Left ventricle myocardium superior (tissue), 1 donor: ENCODE measurements at regions not wholly inside any gene's neighbourhood (a gene's known extent, or its start where the extent isn't known, plus 50 kb on each side); places are given as distances from the start of the nearest gene placed in this dataset.
A peak's percentile ranks its signal among the peaks of the same experiment; 100 is the strongest.

Experiments
- ATAC-seq: fragments of 200-7000 bp; cut with Tn5 transposase; one replicate; pipeline ENCODE4 v1.9.1; 2020; ENCODE audit warnings: mild to moderate bottlenecking, moderate library complexity
- DNase-seq: peaks from one replicate; pipeline ENCODE4 v3.0.0-alpha.2; 2020
- intact Hi-C: fragments of 100-400 bp; cut with micrococcal nuclease; formaldehyde crosslinking; loops from one replicate; pipeline ENCODE4 v1.11.0; 2022
- donor health status: DM: no; HTN: yes; CAD: no; lungs with severe emphysema.

- DNase-seq (no peak), ATAC-seq (no peak)
- intact Hi-C loops = no loop called here
Measured at GRCh38 chr1:5318143-5318816, 663.9 kb downstream of the AJAP1 start.

DNA sequence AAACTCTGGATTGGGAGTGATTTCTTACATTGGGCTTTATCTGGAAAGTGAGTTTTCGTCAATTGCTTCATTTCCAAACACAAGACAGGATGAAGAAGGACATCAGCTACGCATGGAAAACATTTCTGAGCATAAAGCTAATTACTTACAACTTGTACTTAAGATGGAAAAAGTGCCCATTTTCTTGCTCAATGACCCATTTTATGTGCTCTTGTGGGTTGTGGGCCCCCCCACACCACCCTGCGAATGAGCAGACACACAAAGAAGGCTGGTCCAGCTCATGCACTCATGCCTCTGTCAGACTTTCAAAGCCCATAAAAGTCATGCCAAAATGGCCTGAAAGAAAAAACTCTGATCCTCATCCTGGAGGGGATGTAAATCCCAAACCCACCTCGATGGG lies 663.0 kb downstream of the AJAP1 start:
- ATAC-seq (no peak), DNase-seq (no peak)
- intact Hi-C loops = no loop called here

- no peak for DNase-seq
- no peak for ATAC-seq
- intact Hi-C loops = no loop called here
Measured at GRCh38 chr1:5312862-5313261, 658.5 kb downstream of the AJAP1 start.

- ATAC-seq (no peak), DNase-seq (no peak)
- intact Hi-C loops = no loop called here
Measured at GRCh38 chr1:5312293-5312674, 657.9 kb downstream of the AJAP1 start.

DNA sequence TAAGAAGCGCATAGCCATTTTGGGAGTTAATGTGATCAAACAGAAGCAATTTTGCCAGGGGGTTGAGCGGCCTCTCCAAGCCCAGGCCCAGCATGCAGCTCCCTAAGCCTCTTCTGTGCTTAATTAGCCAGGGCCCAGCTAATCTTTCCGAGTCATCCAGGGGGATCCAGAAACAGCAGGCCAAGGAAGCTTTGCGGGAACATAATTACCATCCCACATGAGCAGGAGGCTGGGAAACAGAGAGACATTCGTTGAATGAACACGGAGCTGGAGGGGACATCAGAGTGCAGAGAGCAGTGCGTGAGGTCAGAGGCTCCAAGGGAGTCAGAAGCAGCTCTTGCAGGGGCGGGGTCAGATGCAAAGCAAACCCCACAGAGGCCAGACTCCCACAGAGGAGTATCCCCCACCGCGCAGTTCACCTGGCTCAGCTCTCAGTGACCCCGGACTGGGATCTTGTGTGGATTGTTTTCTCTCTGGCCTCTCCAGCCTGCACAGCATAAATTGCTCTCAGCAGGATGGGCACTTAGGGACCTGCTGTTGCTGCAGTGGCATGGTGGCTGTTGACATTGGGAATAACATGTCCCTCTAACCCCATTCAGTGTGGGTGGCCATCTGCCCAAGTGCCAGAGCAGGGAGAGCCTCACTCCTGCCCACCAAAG lies 657.4 kb downstream of the AJAP1 start:
- intact Hi-C loops = no loop called here
- DNase-seq (no peak), ATAC-seq (no peak)

DNA sequence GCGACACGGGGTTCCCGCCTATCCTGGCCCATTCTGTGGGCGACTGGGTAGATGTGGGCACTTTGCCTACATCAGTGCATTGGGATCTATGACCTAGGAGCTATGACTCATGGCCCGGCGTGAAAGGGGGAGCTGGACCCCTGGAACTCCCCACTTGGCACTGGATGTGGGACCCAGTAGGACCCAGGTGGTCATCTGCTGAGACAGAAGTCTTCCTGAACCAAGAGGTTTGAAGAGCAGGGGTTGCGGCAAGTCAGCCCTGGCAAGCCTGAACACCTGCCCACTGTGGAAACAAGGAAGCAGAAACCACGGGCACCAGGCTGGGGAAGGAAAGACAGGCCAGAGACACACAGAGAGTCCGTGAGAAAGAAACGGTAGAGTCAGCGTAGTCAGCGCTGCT lies 656.7 kb downstream of the AJAP1 start:
- no peak for DNase-seq
- intact Hi-C loops = no loop called here
- no peak for ATAC-seq

DNA sequence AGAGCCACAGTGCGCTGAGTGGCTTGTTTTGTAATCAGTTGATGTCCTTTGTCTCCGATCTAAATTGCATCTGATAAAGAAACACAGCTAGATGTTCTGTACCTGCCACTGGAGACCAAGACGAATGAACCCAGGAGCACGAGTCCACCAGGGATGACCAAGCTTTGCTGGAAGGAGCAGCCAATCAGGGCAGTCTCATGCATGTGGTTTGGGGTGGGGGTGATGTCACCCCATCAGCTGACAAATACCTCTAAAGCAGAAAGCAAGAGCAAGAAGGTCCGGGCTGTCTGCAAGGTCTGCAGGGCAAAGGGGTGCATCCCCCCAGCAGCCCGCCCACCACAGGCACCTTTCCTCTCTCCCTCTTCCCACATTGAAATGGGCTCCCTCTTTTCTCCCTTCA lies 653.8 kb downstream of the AJAP1 start:
- intact Hi-C loops = no loop called here
- no peak for DNase-seq
- ATAC-seq = no peak

GRCh38 chr1:5304702-5305101 lies 650.3 kb downstream of the AJAP1 start:
- ATAC-seq (no peak), DNase-seq (no peak)
- intact Hi-C loops = no loop called here

DNA sequence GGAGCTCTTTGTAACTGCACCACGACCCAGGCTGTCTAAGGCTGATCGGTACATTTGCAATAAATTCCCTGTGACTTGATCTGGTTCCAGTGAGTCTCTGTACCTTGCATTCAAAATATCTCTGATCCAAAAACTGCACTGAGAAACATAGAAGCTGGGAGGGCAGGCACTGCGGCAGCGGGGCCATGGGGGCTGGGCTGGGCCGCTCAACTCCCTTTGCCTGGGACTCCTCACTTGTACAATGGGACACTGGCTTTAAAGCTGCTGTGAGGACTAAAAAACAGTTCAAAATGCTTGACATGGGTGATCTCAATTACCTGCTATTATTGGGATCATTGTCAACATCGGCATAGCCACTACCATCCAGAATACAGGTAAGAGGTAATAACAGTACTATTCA lies 644.0 kb downstream of the AJAP1 start:
- no peak for ATAC-seq
- no peak for DNase-seq
- intact Hi-C loops = no loop called here

DNA sequence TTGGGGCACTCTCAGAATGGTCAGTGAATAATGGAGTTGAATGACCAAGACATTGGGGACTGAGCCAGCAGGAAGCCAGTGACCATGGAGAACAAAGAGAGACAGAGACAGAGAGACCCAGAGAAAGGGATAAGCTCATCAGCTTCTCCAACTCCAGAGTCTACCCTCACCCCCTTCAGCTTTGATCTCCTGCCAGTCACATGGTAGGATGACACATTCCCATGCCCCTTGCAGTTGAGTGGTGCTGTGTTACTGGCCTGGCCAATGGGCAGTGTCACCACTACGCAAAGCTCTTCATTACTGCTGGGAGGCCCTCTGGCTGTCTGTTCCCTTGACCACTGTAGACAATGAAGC lies 643.5 kb downstream of the AJAP1 start:
- DNase-seq (no peak), ATAC-seq (no peak)
- intact Hi-C loops = no loop called here

GRCh38 chr1:5297180-5297885 lies 642.9 kb downstream of the AJAP1 start:
- ATAC-seq = peak; percentile 71
- peak; percentile 60 for DNase-seq
- intact Hi-C loops = no loop called here

DNA sequence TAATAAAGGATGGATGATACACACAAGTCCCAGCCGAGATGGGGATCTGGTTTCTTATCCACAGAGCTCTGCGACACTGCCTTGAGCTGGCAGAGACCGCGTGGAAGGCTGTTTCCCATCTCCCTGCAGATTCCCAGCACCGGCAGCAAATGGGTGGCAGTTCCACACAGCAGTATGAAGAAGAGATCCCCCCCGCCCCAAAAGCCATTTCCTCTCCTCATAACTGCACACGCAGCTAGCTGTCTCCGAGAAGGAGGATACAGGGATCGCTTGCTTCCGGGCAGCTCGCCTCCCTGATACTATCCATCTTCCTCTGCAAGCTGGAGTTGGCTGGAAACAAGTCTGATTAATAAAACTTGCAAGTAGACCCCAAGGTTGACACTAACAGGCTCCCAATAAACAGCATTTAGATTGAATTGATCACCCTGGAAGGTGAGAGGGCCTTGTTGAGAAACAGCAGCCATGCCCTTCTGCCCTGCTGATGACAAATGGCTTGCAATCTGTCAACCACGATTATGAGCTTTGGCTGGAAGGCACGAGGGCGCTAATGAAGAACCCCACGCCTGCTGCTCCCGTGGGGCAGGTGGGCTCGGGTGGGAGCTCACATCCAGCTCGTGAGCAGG lies 642.3 kb downstream of the AJAP1 start:
- ATAC-seq = no peak
- no peak for DNase-seq
- intact Hi-C loops = no loop called here

GRCh38 chr1:5296095-5296494 lies 641.7 kb downstream of the AJAP1 start:
- no peak for DNase-seq
- no peak for ATAC-seq
- intact Hi-C loops = no loop called here

DNA sequence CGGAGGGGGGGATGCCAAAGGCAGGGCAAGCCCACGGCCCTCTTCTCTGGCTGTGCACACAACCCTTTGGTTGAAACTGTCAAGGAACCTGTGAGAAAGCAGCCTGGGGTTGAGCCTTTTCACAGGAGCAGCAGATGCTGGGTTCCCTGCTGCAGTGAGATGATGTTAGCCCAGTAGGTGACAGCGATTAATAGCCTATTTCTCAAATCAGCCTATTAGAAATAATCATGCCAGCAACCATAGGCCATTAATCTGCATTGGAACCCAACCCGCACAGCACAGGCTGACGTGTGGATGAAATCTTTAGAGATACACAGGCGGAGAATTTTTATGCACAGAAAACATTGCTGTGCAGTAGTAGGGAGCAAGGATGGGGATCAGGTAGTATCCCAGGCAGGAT lies 637.5 kb downstream of the AJAP1 start:
- ATAC-seq = no peak
- intact Hi-C loops = no loop called here
- DNase-seq = no peak

DNA sequence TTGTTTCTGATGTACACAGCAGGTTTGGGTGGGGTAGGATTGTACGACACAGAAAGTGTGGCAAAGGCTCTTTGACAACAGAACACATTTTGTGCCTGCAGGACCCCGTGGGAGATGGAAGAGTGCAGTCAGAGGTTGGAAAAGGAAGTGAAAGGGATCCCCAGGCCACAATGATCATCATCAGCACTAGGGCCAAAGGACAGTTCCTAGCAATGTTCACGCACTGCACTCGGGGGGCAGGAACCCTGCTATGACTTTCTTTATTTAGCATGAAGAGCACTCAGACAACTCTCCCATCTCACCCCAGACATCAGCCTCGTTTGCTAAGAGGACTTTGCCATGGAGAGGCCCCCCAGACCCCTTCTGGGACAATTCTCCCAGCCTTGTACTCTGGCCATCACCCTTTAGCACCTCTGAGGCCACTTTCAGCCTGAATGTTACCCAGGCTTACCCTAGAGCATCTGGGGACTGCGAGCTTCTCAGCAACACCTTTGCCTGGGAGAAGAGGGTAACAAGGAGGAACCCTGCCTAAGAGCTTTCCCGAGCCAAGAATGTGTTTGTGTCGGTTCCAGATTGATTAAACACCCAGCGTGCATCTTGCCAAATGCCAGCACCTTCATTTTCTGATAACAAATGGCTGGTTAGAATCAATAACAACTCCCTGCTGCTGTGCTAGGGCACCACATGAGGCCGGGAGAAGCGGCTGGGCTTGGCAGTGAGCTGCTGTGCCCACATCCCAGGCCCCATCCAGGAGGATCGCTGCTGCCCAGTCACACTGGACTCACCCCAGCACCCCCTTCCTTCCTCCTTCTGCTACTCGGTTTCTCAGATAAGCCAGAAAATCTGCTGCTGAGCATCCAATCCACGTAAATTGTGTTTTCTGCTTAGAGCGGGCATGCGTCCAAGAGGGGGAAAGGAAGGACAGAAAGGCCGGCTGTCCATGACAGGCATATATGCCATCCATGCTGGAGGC lies 633.1 kb downstream of the AJAP1 start:
- DNase-seq (no peak), ATAC-seq (peak; percentile 48)
- intact Hi-C loops = no loop called here

GRCh38 chr1:5286244-5286643 lies 631.8 kb downstream of the AJAP1 start:
- ATAC-seq (no peak), DNase-seq (no peak)
- intact Hi-C loops = no loop called here

DNA sequence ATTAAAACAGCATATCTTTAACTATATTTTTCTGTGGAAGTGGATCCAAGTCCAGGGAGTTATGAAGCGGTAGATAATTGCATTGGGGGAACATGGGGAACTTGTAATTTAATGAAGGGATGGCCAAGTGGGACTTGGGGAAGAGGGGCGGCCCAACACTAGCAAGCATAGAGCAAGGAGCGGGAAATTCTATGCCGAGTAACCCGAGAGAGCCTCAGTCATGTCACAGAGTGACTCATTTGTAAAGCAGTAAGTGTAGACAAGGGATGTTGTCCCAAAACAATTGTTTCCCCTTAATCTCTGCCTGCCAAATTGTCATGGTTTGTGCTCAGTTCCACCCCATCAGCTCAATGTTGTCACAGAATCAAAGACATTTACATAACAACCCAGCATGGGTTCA lies 620.1 kb downstream of the AJAP1 start:
- DNase-seq = no peak
- intact Hi-C loops = no loop called here
- ATAC-seq = no peak

GRCh38 chr1:5273280-5274003 lies 619.0 kb downstream of the AJAP1 start:
- intact Hi-C loops = no loop called here
- DNase-seq (no peak), ATAC-seq (no peak)

DNA sequence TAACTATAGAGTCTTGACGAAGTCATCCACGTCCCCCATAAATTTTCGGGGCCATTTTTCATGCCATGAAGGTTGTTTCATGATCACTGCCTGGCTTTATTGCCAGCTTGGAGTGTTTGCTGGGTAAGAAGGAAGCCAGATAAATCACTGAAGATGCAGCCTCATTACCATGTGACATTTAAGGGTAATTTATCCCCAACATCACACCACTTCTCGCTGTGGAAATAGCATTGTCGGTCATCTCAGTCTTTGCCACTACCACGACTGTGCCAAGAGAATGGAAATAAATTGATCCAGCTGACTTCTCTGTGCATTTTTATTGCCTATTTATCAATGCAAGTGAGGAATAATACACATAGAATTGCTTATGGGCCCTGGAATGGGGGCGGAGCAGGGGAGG lies 617.9 kb downstream of the AJAP1 start:
- ATAC-seq = no peak
- no peak for DNase-seq
- intact Hi-C loops = no loop called here
